ENCODE measurements at regions not wholly inside any gene's neighbourhood (a gene's known extent, or its start where the extent isn't known, plus 50 kb on each side); places are given as distances from the start of the nearest gene placed in this dataset.

DNA sequence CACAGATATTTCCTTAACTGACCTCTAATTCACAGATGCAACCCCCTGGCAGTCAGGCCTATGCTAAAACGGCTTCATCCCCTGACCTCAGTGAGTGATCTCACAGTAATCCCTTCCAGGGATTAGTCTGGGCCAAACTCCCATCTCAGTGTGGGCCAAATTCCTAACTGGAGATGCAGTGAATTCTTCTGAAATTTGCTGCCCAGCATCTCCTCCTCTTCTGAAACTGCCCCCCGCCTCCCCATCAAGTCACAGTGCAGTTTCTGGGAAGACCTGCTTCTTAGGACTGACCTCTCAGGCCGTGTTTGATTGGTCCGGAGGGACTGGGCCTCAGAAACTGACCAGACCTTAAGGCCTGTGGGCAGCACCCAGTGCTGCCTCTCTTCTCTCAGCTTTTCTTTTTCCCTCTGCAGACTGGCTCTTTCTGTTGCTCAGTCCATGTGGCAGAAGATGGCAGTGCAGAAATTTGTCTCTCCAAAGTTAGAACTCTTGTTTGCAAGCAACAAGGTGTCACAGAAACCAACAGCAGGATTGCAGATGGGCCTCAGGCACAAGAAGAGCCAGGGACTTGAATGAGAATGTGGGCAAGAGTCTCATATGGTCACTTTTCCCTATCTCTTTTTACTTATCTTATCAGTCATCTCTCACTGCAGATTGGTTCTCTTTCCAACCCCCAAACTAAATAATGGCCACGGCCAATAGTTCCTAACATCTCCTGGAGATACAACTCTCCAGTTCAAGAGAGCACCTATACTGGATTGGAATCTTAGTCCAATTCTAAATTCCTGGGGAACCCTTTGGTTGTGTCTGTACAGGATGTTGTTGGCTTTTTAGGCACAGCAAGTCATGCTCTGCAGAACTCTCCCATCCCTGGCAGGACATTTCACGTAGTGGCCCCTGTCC lies 95.5 kb upstream of the RALGPS2 start:
- TF ChIP-seq JUND (IDR thresholded peaks at IDR 0.05) (peak in 1 of 2 donors; percentile 21), MAX (IDR thresholded peaks at IDR 0.05) (no peak), RXRA (IDR thresholded peaks at IDR 0.05) (peak; percentile 7 to 27), CTCF (IDR thresholded peaks at IDR 0.05; ENCODE audit: low read depth, low read length, missing input control) (peak; percentile 15), GABPA (IDR thresholded peaks at IDR 0.05 in 1 of 2, conservative IDR thresholded peaks at IDR 0.05 in 1 of 2) (no peak), TAF1 (conservative IDR thresholded peaks at IDR 0.05) (no peak), RAD21 (IDR thresholded peaks at IDR 0.05) (peak in 1 of 2 donors; percentile 39), YY1 (IDR thresholded peaks at IDR 0.05) (no peak)
- TF ChIP-seq, protein P1, sequence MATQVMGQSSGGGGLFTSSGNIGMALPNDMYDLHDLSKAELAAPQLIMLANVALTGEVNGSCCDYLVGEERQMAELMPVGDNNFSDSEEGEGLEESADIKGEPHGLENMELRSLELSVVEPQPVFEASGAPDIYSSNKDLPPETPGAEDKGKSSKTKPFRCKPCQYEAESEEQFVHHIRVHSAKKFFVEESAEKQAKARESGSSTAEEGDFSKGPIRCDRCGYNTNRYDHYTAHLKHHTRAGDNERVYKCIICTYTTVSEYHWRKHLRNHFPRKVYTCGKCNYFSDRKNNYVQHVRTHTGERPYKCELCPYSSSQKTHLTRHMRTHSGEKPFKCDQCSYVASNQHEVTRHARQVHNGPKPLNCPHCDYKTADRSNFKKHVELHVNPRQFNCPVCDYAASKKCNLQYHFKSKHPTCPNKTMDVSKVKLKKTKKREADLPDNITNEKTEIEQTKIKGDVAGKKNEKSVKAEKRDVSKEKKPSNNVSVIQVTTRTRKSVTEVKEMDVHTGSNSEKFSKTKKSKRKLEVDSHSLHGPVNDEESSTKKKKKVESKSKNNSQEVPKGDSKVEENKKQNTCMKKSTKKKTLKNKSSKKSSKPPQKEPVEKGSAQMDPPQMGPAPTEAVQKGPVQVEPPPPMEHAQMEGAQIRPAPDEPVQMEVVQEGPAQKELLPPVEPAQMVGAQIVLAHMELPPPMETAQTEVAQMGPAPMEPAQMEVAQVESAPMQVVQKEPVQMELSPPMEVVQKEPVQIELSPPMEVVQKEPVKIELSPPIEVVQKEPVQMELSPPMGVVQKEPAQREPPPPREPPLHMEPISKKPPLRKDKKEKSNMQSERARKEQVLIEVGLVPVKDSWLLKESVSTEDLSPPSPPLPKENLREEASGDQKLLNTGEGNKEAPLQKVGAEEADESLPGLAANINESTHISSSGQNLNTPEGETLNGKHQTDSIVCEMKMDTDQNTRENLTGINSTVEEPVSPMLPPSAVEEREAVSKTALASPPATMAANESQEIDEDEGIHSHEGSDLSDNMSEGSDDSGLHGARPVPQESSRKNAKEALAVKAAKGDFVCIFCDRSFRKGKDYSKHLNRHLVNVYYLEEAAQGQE (IDR thresholded peaks at IDR 0.05), result no peak
